AG09319 (cell line): ENCODE measurements at regions not wholly inside any gene's neighbourhood (a gene's known extent, or its start where the extent isn't known, plus 50 kb on each side); places are given as distances from the start of the nearest gene placed in this dataset.

Source experiments
- DNase-seq: peaks from one replicate; pipeline ENCODE4 v3.0.0-alpha.2; 2010; ENCODE audit warnings: low read depth; ENCODE audit errors: extremely low read depth
- CTCF ChIP-seq: IDR thresholded peaks from 2 replicates; pipeline ENCODE4 v1.5.1; 2011; ENCODE audit warnings: low read depth, mild to moderate bottlenecking, inconsistent platforms, low read length, moderate library complexity

- no peak for TF ChIP-seq CTCF
- no peak for DNase-seq
Observed at GRCh38 chr1:55530749-55531478, 315.8 kb upstream of the USP24 start.

GRCh38 chr1:55529017-55529416 lies 313.9 kb upstream of the USP24 start:
- DNase-seq = no peak
- no peak for TF ChIP-seq CTCF

GRCh38 chr1:55527831-55528230 lies 312.7 kb upstream of the USP24 start:
- DNase-seq = no peak
- TF ChIP-seq CTCF = no peak

- TF ChIP-seq CTCF = no peak
- DNase-seq = no peak
Observed at GRCh38 chr1:55526716-55527115, 311.6 kb upstream of the USP24 start.

- no peak for DNase-seq
- no peak for TF ChIP-seq CTCF
Observed at GRCh38 chr1:55524006-55524405, 308.8 kb upstream of the USP24 start.

- DNase-seq = no peak
- TF ChIP-seq CTCF = no peak
Observed at GRCh38 chr1:55522982-55523381, 307.8 kb upstream of the USP24 start.

- no peak for DNase-seq
- no peak for TF ChIP-seq CTCF
Observed at GRCh38 chr1:55522353-55522903, 307.3 kb upstream of the USP24 start.
